ENCODE measurements at regions not wholly inside any gene's neighbourhood (a gene's known extent, or its start where the extent isn't known, plus 50 kb on each side); places are given as distances from the start of the nearest gene placed in this dataset.

GRCh38 chr6:150658421-150658820 is 58.7 kb downstream of the PLEKHG1 start:
- no peak overlapping the region for H3K4me2 ChIP-seq (ENCODE audit: low read depth, low read length)
- H3K4me3 ChIP-seq (ENCODE audit: low read length), result no peak overlapping the region
- no peaks in the 10 kb centered on the region for H3K27me3 ChIP-seq (replicated peaks; ENCODE audit: insufficient read depth, low read length)
- H3K9me2 ChIP-seq (replicated peaks; ENCODE audit: insufficient read depth, low read length), result no peaks in the 10 kb centered on the region
- TF ChIP-seq CTCF (IDR thresholded peaks at IDR 0.05; ENCODE audit: low read length) (no peak), EZH2phosphoT487 (IDR thresholded peaks at IDR 0.05; ENCODE audit: low read length) (no peak), EZH2 (optimal IDR thresholded peaks at IDR 0.05; ENCODE audit: low read depth, low read length) (no peak)
- H3K4me1 ChIP-seq (ENCODE audit: low read length), result no peaks in the 10 kb centered on the region
- no peak overlapping the region for H2AFZ ChIP-seq (ENCODE audit: low read length)
- H3K36me3 ChIP-seq (replicated peaks; ENCODE audit: insufficient read depth, low read length), result no peaks in the 10 kb centered on the region
- H4K20me1 ChIP-seq (ENCODE audit: insufficient read depth, low read length), result no peaks in the 10 kb centered on the region
- H3F3A ChIP-seq (ENCODE audit: insufficient read depth, low read length), result no peaks in the 10 kb centered on the region
- DNase-seq, result no peak
- no peak overlapping the region for H3K27ac ChIP-seq (ENCODE audit: low read length)
- H3K9ac ChIP-seq (ENCODE audit: low read length), result no peak overlapping the region
- no peaks in the 10 kb centered on the region for H3K9me3 ChIP-seq (replicated peaks; ENCODE audit: insufficient read depth, low read length)
- H3K79me2 ChIP-seq (ENCODE audit: low read length), result no peaks in the 10 kb centered on the region

- no peaks in the 10 kb centered on the region for H4K20me1 ChIP-seq (ENCODE audit: insufficient read depth, low read length)
- no peaks in the 10 kb centered on the region for H3K36me3 ChIP-seq (replicated peaks; ENCODE audit: insufficient read depth, low read length)
- H3K9ac ChIP-seq (ENCODE audit: low read length), result no peak overlapping the region
- H2AFZ ChIP-seq (ENCODE audit: low read length), result no peak overlapping the region
- H3K9me3 ChIP-seq (replicated peaks; ENCODE audit: insufficient read depth, low read length), result no peaks in the 10 kb centered on the region
- no peak overlapping the region for H3K4me2 ChIP-seq (ENCODE audit: low read depth, low read length)
- no peak for DNase-seq
- H3K27me3 ChIP-seq (replicated peaks; ENCODE audit: insufficient read depth, low read length), result no peaks in the 10 kb centered on the region
- no peaks in the 10 kb centered on the region for H3F3A ChIP-seq (ENCODE audit: insufficient read depth, low read length)
- H3K9me2 ChIP-seq (replicated peaks; ENCODE audit: insufficient read depth, low read length), result no peaks in the 10 kb centered on the region
- H3K4me1 ChIP-seq (ENCODE audit: low read length), result no peaks in the 10 kb centered on the region
- H3K4me3 ChIP-seq (ENCODE audit: low read length), result no peak overlapping the region
- no peak overlapping the region for H3K27ac ChIP-seq (ENCODE audit: low read length)
- TF ChIP-seq EZH2 (optimal IDR thresholded peaks at IDR 0.05; ENCODE audit: low read depth, low read length) (no peak), CTCF (IDR thresholded peaks at IDR 0.05; ENCODE audit: low read length) (no peak), EZH2phosphoT487 (IDR thresholded peaks at IDR 0.05; ENCODE audit: low read length) (no peak)
- no peaks in the 10 kb centered on the region for H3K79me2 ChIP-seq (ENCODE audit: low read length)
Measured at GRCh38 chr6:150659046-150659763, 59.5 kb downstream of the PLEKHG1 start.

- Histone ChIP-seq H3K4me2 (ENCODE audit: low read depth, low read length) (no peak overlapping the region), H2AFZ (ENCODE audit: low read length) (no peak overlapping the region), H3F3A (ENCODE audit: insufficient read depth, low read length) (no peaks in the 10 kb centered on the region), H3K9me3 (replicated peaks; ENCODE audit: insufficient read depth, low read length) (no peaks in the 10 kb centered on the region), H3K79me2 (ENCODE audit: low read length) (no peaks in the 10 kb centered on the region), H3K9me2 (replicated peaks; ENCODE audit: insufficient read depth, low read length) (no peaks in the 10 kb centered on the region), H3K4me1 (ENCODE audit: low read length) (no peaks in the 10 kb centered on the region), H3K27ac (ENCODE audit: low read length) (no peak overlapping the region), H3K27me3 (replicated peaks; ENCODE audit: insufficient read depth, low read length) (no peaks in the 10 kb centered on the region), H3K4me3 (ENCODE audit: low read length) (no peak overlapping the region), H4K20me1 (ENCODE audit: insufficient read depth, low read length) (no peaks in the 10 kb centered on the region), H3K9ac (ENCODE audit: low read length) (no peak overlapping the region), H3K36me3 (replicated peaks; ENCODE audit: insufficient read depth, low read length) (no peaks in the 10 kb centered on the region)
- DNase-seq, result no peak
- no peak for TF ChIP-seq EZH2phosphoT487 (IDR thresholded peaks at IDR 0.05; ENCODE audit: low read length)
- TF ChIP-seq EZH2 (optimal IDR thresholded peaks at IDR 0.05; ENCODE audit: low read depth, low read length), result no peak
- TF ChIP-seq CTCF (IDR thresholded peaks at IDR 0.05; ENCODE audit: low read length), result no peak
Measured at GRCh38 chr6:150661216-150662007, 61.7 kb downstream of the PLEKHG1 start.
